ENCODE measurements at regions not wholly inside any gene's neighbourhood (a gene's known extent, or its start where the extent isn't known, plus 50 kb on each side); places are given as distances from the start of the nearest gene placed in this dataset.

DNA sequence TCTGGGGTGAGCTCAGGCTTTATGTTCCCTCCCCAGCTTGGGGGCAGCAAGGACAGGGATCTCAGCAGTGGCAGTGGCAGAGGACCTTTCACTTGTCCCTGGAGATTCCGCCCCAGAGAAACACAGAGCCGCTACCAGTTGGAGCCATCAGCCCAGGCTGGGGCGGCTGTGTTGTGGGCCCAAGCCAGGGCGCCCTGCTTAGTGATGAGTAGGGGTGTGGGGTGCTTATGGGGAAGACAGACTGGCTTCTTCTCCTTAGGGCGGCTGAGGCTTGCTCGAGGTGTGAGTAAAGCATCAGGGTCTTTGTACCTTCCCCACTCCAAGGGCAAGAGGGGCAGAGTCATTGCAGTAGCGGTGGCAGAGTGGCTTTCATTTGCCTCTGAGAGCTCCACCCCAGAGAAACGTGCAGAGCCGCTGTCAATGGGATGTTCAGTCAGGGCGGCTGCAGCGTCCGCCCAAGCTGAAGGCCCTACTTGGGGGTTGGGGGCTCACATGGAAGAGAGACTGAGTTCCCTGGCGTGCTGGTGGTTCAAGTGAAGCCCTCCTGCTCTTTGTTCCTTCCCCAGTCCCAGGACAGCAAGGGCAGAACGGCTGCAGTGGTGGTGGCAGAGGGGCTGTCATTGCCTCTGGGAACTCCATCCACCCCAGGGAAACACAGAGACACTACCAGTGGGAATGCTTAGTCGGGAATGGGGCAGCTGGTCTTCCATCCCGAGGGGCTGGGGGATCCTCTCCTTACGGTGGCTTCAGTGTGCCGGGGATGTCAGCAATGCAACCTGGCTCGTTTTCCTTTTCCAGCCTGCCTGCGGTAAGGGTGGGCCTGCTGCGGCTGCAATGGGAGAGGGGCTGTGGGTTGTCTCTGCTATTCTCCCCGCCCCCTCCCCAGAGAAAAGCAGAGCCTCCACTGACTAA, 2142.5 kb upstream of the TENM3 start:
- no peak for TF ChIP-seq SIN3A (IDR thresholded peaks at IDR 0.05; ENCODE audit: low read depth, low read length)
- no peak for TF ChIP-seq MTA3 (IDR thresholded peaks at IDR 0.05; ENCODE audit: borderline replicate concordance, low read length)
- TF ChIP-seq POLR2A (IDR thresholded peaks at IDR 0.05; ENCODE audit: low read depth, low read length), result no peak
- TF ChIP-seq POLR2AphosphoS2 (IDR thresholded peaks at IDR 0.05; ENCODE audit: low read depth, low read length), result no peak
- TF ChIP-seq CTCF (IDR thresholded peaks at IDR 0.05 in 2 of 3, conservative IDR thresholded peaks at IDR 0.05 in 1 of 3; ENCODE audit: control insufficient read depth in 2 of 3, extremely low read depth in 1 of 3, insufficient read depth in 1 of 3, low read depth in 3 of 3, low read length in 3 of 3), result no peak

Measured in GM12878 (cell line).